ENCODE measurements at regions not wholly inside any gene's neighbourhood (a gene's known extent, or its start where the extent isn't known, plus 50 kb on each side); places are given as distances from the start of the nearest gene placed in this dataset.

GRCh38 chr6:164023535-164023934, 609.0 kb downstream of the QKI start:
- TF ChIP-seq CTCF (IDR thresholded peaks at IDR 0.05) (no peak), POLR2AphosphoS5 (IDR thresholded peaks at IDR 0.05) (no peak), POLR2A (IDR thresholded peaks at IDR 0.05; ENCODE audit: low read depth) (no peak), EP300 (IDR thresholded peaks at IDR 0.05) (no peak)

Measured in esophagus muscularis mucosa (tissue), 4 donors.